ENCODE measurements at regions not wholly inside any gene's neighbourhood (a gene's known extent, or its start where the extent isn't known, plus 50 kb on each side); places are given as distances from the start of the nearest gene placed in this dataset.
"Not testable (repeated sequence)": the region's sequence is repeated elsewhere in the genome, so short reads cannot be mapped to it uniquely, and the experiment has no call there.

DNA sequence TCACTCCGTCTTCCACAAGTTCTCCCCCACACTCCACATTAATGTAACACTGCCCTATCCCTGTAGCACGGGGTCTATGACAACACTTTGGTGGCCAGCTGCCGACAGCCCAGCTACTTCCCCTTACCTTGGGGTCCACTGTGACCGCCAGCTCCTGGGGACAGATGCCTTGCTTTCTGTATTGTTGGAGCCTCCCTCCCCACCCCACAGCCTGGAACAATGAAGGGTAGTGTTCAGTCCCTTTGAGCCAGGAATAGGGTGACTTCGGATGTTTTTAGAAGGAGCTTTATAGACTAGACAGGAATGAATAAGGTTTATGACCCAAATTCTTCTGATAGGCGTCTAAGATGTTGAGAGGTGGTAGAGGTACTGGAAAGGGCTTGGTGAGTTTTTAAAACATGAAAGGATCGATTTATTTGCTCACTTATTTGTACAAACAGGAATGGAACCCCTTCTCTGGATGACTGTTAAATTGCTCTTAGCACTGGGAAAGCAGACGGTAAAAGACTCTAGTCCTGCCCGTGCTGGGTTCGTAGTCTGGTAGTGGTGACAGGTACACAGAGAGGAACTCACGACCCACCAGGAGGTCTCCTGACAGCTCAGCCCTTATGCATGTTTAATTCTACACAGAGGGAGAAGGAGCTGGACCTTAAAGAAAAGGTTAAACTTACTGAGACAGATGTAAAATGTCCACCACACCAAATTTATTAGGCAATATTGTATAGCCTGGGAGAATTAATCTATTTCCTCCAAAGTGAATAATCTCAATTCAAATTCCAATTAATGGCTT lies 90.9 kb downstream of the MYCN start:
- Histone ChIP-seq H3K9me3 (ENCODE audit: insufficient read depth, low read depth, low read length) (no peaks in the 10 kb centered on the region), H3K9ac (ENCODE audit: low read depth, low read length) (no peak overlapping the region), H3K36me3 (ENCODE audit: insufficient read depth, low read length) (no peaks in the 10 kb centered on the region), H3K27me3 (ENCODE audit: insufficient read depth, low read length) (no peaks in the 10 kb centered on the region), H3K27ac (ENCODE audit: low read depth, low read length) (no peak overlapping the region), H3K4me1 (ENCODE audit: insufficient read depth, low read length) (peaks cover 13% of the 10 kb centered on the region), H3K4me3 (ENCODE audit: low read length) (no peak overlapping the region)
- 77% methylated on average over 11 of the region's 11 CpGs for WGBS

DNA sequence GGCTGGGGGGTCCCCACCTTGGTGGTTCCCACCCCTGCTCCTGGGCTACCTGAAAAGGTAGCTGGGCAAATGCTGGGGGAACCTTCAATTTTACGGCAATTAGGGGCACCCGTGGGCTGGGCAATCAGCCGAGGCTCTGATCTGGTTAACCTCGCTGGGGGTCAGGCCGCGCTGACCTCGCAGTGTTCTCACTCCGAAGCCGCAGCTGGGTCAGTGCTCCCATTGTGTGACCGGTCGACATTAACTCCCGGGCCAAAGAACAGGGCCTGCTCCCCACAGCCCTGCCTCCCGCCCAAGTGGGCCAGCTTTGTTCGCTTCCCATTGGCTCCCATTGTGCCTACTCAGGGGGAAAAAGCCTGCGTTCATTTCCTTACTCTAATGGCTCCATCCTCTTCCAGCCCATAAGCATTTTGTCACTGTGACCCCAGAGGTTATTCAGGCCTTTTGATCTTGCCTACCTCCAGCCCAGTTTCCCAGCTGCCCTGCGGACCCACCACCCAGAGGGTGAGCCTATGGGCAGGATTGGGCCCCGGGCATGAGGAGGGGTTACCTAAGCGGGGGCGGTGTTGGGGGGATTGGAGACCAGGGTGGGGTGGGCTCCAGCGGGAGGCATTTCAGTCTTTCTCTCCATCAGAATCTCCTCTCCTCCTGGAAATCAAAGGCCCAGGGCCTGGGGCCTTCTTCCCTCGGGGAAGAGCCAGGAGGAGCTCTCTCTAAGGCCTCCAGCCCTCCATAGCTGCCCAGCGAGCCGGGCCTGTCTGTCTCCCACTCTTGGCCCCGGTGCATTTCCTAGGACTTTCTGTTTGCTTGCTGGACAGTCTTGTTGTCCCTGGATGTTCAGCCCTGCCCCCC lies 90.1 kb downstream of the MYCN start:
- WGBS: 85% methylated on average over 23 of the region's 24 CpGs
- H3K27ac ChIP-seq (ENCODE audit: low read depth, low read length): no peak overlapping the region
- H3K4me1 ChIP-seq (ENCODE audit: insufficient read depth, low read length): peaks cover 6% of the 10 kb centered on the region
- no peaks in the 10 kb centered on the region for H3K36me3 ChIP-seq (ENCODE audit: insufficient read depth, low read length)
- H3K9ac ChIP-seq (ENCODE audit: low read depth, low read length): no peak overlapping the region
- H3K27me3 ChIP-seq (ENCODE audit: insufficient read depth, low read length): no peaks in the 10 kb centered on the region
- no peaks in the 10 kb centered on the region for H3K9me3 ChIP-seq (ENCODE audit: insufficient read depth, low read depth, low read length)
- H3K4me3 ChIP-seq (ENCODE audit: low read length): no peak overlapping the region

DNA sequence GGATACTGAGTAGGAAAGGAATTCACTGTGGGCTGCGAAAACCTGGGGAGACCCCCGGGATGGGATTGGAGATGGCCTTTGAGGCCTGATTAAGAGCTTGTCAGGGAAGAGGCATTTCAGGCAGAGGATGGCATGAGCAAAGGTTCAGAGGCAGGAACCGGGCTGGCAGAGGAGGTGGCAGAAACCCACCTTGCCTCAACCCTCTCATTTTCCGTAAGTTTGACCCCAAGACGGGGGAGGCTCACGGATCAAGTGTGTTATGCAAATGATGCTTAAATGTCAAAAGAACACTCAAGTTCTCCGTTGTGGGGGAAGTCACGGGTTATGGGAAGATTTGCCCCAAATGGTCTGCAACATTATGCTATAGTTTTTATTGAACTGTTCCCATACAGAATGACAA lies 88.3 kb downstream of the MYCN start:
- H3K36me3 ChIP-seq (ENCODE audit: insufficient read depth, low read length): no peaks in the 10 kb centered on the region
- H3K9ac ChIP-seq (ENCODE audit: low read depth, low read length): no peak overlapping the region
- no peak overlapping the region for H3K4me3 ChIP-seq (ENCODE audit: low read length)
- H3K4me1 ChIP-seq (ENCODE audit: insufficient read depth, low read length): peaks cover 9% of the 10 kb centered on the region
- WGBS: 76% methylated on average over 8 of the region's 8 CpGs
- H3K27me3 ChIP-seq (ENCODE audit: insufficient read depth, low read length): no peaks in the 10 kb centered on the region
- H3K27ac ChIP-seq (ENCODE audit: low read depth, low read length): no peak overlapping the region
- no peaks in the 10 kb centered on the region for H3K9me3 ChIP-seq (ENCODE audit: insufficient read depth, low read depth, low read length)

DNA sequence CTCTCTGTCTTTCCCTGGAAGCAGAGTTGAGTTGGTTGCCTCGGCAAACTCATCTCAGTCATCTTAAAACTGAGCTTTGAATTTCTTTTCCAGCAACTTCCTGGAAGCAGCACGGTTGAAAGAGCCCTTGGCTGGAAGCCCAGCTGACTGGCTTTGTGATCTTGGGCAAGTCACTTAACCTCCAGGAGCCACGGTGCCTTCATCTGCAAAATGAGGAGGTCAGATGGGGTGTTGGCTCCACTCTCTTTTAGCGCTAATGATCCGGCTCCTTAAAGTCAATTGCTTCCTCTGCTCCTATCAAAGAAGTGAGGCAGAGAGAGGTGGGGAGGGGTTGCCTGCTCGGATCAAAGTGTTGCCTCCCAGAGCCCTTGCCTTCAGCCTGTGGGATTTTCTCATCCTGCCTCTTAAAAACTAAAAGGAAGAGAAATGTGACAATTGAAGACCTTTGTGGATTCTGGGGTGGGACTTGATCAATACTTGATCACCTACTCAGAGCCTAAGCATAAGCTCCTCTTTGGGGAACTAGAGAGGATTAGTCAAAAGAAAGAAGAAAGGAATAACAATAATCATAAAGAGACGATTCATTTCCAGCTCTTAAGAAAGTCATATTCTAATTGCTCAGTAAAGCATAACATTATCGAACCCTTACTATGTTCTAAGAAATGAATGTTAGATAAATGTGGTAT lies 86.6 kb downstream of the MYCN start:
- Histone ChIP-seq H3K4me1 (ENCODE audit: insufficient read depth, low read length) (peaks cover 26% of the 10 kb centered on the region), H3K9ac (ENCODE audit: low read depth, low read length) (no peak overlapping the region), H3K27ac (ENCODE audit: low read depth, low read length) (no peak overlapping the region), H3K4me3 (ENCODE audit: low read length) (no peak overlapping the region), H3K9me3 (ENCODE audit: insufficient read depth, low read depth, low read length) (no peaks in the 10 kb centered on the region), H3K36me3 (ENCODE audit: insufficient read depth, low read length) (no peaks in the 10 kb centered on the region), H3K27me3 (ENCODE audit: insufficient read depth, low read length) (no peaks in the 10 kb centered on the region)
- WGBS: 53% methylated on average over 6 of the region's 8 CpGs

DNA sequence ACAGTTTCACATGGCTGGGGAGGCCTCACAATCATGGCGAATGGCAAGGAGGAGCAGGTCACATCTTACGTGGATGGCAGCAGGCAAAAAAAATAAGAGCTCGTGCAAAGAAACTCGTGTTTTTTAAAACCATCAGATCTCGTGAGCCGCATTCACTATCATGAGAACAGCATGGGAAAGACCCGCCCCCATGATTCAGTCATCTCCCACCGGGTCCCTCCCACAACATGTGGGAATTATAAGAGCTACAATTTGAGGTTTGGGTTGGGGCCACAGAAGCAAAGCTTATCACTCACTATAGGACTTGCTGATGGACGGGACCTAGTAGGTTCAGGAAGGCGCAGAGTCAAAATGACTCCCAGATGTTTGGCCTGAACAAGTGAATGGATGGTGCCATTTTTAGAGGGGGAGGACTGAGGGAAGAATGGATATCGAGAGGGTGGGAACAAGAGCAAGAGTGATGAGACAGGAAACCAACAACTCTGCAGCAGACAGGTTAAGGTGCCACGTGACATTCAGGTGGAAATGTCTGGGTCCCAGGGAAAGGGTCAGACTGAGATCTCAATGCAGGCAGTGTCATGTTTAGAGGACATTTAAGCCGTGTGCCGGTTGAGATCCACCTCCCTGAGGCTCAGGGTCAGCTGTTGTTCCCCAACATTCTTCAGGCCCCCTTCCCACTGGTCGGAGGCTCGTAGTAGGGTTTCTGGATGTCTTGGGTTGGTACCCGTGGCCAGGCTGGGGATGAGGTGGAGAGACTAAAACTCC lies 85.7 kb downstream of the MYCN start:
- H3K9ac ChIP-seq (ENCODE audit: low read depth, low read length): no peak overlapping the region
- H3K9me3 ChIP-seq (ENCODE audit: insufficient read depth, low read depth, low read length): no peaks in the 10 kb centered on the region
- WGBS: 90% methylated on average over 16 of the region's 17 CpGs
- peaks cover 27% of the 10 kb centered on the region for H3K4me1 ChIP-seq (ENCODE audit: insufficient read depth, low read length)
- H3K27ac ChIP-seq (ENCODE audit: low read depth, low read length): no peak overlapping the region
- H3K36me3 ChIP-seq (ENCODE audit: insufficient read depth, low read length): no peaks in the 10 kb centered on the region
- no peak overlapping the region for H3K4me3 ChIP-seq (ENCODE audit: low read length)
- no peaks in the 10 kb centered on the region for H3K27me3 ChIP-seq (ENCODE audit: insufficient read depth, low read length)

- Histone ChIP-seq H3K9ac (ENCODE audit: low read depth, low read length) (no peak overlapping the region), H3K27ac (ENCODE audit: low read depth, low read length) (no peak overlapping the region), H3K27me3 (ENCODE audit: insufficient read depth, low read length) (no peaks in the 10 kb centered on the region), H3K9me3 (ENCODE audit: insufficient read depth, low read depth, low read length) (no peaks in the 10 kb centered on the region), H3K36me3 (ENCODE audit: insufficient read depth, low read length) (no peaks in the 10 kb centered on the region), H3K4me1 (ENCODE audit: insufficient read depth, low read length) (peaks cover 24% of the 10 kb centered on the region), H3K4me3 (ENCODE audit: low read length) (no peak overlapping the region)
- WGBS: 77% methylated on average over 8 of the region's 8 CpGs
These were observed 85.0 kb downstream of the MYCN start for GRCh38 chr2:16025211-16025875.

DNA sequence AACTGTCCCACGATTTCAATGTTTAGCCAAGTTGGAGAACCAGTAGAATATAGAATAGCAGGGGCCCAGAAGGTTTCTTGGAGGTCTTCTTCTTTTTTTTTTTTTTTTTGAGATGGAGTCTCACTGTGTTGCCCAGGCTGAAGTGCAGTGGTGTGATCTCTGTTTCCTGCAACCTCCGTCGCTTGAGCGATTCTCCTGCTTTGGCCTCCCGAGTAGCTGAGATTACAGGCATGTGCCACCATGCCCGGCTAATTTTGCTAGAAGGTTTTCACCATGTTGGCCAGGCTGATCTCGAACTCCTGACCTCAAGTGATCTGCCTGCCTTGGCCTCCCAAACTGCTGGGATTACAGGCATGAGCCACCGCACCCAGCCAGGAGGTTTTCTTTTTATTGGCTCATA lies 84.3 kb downstream of the MYCN start:
- WGBS: 87% methylated on average over 8 of the region's 8 CpGs

DNA sequence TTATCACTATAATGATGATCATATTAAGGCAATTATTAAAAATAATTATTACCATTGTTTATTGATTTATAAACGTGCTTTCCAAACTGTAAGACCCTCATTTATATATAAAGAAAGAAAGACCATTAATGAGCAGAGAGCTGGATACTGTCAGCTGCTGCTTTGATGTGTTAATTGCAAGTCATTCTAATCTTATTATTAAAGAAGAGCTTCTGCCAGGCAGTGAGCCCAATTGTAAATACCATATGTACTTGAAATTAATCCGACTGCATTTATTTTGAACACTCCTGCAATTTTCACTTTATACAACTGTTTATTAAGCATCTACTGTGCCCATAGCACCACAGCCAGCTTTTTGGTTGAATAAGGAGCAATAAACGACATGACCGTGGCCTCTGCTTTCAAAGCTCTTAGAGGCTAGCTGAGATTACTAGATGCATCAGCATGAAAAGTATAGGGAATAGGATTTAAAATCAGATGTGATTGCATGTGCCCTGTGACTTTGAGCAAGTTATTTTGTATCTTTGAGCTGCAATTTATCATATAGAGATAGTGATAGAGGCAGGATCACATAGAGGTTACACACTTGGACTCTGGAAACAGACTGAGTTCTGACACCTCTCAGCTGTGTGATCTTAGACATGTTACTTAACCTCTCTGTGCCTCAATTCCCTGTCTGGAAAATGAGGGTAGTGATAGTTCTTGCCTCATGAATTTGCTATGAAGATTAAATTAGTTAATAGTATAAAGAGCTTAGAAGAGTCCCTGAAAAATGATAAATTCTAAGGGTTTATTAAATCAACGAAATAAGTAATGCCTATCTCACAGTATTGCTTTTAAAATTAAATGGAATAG lies 83.4 kb downstream of the MYCN start:
- Histone ChIP-seq H3K4me1 (ENCODE audit: insufficient read depth, low read length) (peaks cover 29% of the 10 kb centered on the region), H3K9ac (ENCODE audit: low read depth, low read length) (no peak overlapping the region), H3K36me3 (ENCODE audit: insufficient read depth, low read length) (no peaks in the 10 kb centered on the region), H3K4me3 (ENCODE audit: low read length) (no peak overlapping the region), H3K27ac (ENCODE audit: low read depth, low read length) (no peak overlapping the region), H3K9me3 (ENCODE audit: insufficient read depth, low read depth, low read length) (no peaks in the 10 kb centered on the region), H3K27me3 (ENCODE audit: insufficient read depth, low read length) (no peaks in the 10 kb centered on the region)
- WGBS: 82% methylated on average over 3 of the region's 5 CpGs

More for the DNA sequence above, 84.3 kb downstream of the MYCN start:
- H3K27ac ChIP-seq (ENCODE audit: low read depth, low read length); H3K36me3 ChIP-seq (ENCODE audit: insufficient read depth, low read length); H3K4me3 ChIP-seq (ENCODE audit: low read length); H3K9me3 ChIP-seq (ENCODE audit: insufficient read depth, low read depth, low read length); H3K9ac ChIP-seq (ENCODE audit: low read depth, low read length); H3K27me3 ChIP-seq (ENCODE audit: insufficient read depth, low read length): not testable (repeated sequence)
- H3K4me1 ChIP-seq (ENCODE audit: insufficient read depth, low read length): peaks cover 24% of the 10 kb centered on the region

DNA sequence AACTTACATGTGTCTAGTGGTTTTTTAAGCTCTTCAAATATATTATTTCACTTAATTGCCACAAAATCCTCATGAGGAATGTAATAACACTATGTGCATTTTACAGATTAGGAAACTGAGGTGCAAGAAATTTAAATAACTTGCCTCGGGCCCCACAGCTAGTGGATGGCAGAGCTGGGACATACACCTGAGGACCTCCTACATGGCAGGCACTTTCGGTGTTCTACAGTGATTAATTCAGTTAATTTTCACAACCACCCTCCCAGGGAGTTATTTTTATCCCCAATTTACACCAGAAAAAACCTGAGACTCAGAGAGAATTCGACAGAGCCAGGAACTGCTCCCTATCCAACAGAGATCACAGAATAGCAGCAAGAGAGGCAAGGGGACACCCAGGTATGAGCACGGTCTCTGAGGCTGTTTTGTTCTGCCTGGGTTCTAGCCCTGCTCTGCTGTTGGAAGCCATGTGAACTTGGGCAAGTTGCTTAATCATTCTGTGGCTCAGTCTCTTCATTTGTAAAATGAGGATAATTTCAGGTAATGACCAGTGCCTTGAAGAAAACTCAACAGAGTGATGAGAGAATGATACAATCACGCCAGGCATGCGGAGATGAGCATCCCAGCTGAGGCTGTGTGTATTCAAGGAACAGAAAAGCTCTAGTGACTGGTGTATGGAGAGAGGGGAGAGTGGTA lies 82.3 kb downstream of the MYCN start:
- WGBS: 61% methylated on average over 6 of the region's 6 CpGs
- Histone ChIP-seq H3K4me3 (ENCODE audit: low read length) (no peak overlapping the region), H3K36me3 (ENCODE audit: insufficient read depth, low read length) (no peaks in the 10 kb centered on the region), H3K4me1 (ENCODE audit: insufficient read depth, low read length) (peaks cover 29% of the 10 kb centered on the region), H3K27me3 (ENCODE audit: insufficient read depth, low read length) (no peaks in the 10 kb centered on the region), H3K9me3 (ENCODE audit: insufficient read depth, low read depth, low read length) (no peaks in the 10 kb centered on the region), H3K9ac (ENCODE audit: low read depth, low read length) (no peak overlapping the region), H3K27ac (ENCODE audit: low read depth, low read length) (no peak overlapping the region)
